Fibroblast of skin of scalp (primary cell): ENCODE measurements at regions not wholly inside any gene's neighbourhood (a gene's known extent, or its start where the extent isn't known, plus 50 kb on each side); places are given as distances from the start of the nearest gene placed in this dataset.
A peak's percentile ranks its signal among the peaks of the same experiment; 100 is the strongest.
"Not testable (repeated sequence)": the region's sequence is repeated elsewhere in the genome, so short reads cannot be mapped to it uniquely, and the experiment has no call there.

Experiments used
- DNase-seq: peaks from one replicate; pipeline ENCODE4 v3.0.0-alpha.2; 2013

GRCh38 chr6:106797186-106797585 is 167.8 kb downstream of the QRSL1 start:
- no peak for DNase-seq

GRCh38 chr6:106796781-106797180 is 167.4 kb downstream of the QRSL1 start:
- DNase-seq: no peak

- DNase-seq: no peak
Observed at GRCh38 chr6:106794129-106794528, 164.8 kb downstream of the QRSL1 start.

GRCh38 chr6:106792536-106793236 is 163.3 kb downstream of the QRSL1 start:
- DNase-seq: no peak

- no peak for DNase-seq
Observed at GRCh38 chr6:106790935-106791334, 161.6 kb downstream of the QRSL1 start.

- no peak for DNase-seq
Observed at GRCh38 chr6:106790149-106790770, 160.9 kb downstream of the QRSL1 start.

- no peak for DNase-seq
Observed at GRCh38 chr6:106789428-106790148, 160.2 kb downstream of the QRSL1 start.

GRCh38 chr6:106788761-106789160 is 159.4 kb downstream of the QRSL1 start:
- no peak for DNase-seq

- DNase-seq: no peak
Observed at GRCh38 chr6:106787327-106788196, 158.2 kb downstream of the QRSL1 start.

GRCh38 chr6:106785298-106785697 is 155.9 kb downstream of the QRSL1 start:
- DNase-seq: no peak

GRCh38 chr6:106783640-106784566 is 154.5 kb downstream of the QRSL1 start:
- DNase-seq: no peak

- no peak for DNase-seq
Observed at GRCh38 chr6:106782536-106783285, 153.3 kb downstream of the QRSL1 start.

- not testable (repeated sequence) for DNase-seq
Observed at GRCh38 chr6:106779552-106779951, 150.2 kb downstream of the QRSL1 start.

GRCh38 chr6:106778943-106779342 is 149.6 kb downstream of the QRSL1 start:
- no peak for DNase-seq

- DNase-seq: peak; percentile 9
Observed at GRCh38 chr6:106773996-106774629, 144.7 kb downstream of the QRSL1 start.

GRCh38 chr6:106773522-106773921 is 144.1 kb downstream of the QRSL1 start:
- DNase-seq: no peak

GRCh38 chr6:106772270-106773142 is 143.1 kb downstream of the QRSL1 start:
- DNase-seq: no peak

- no peak for DNase-seq
Observed at GRCh38 chr6:106771822-106772221, 142.4 kb downstream of the QRSL1 start.

- no peak for DNase-seq
Observed at GRCh38 chr6:106770663-106771062, 141.3 kb downstream of the QRSL1 start.
